ENCODE measurements at regions not wholly inside any gene's neighbourhood (a gene's known extent, or its start where the extent isn't known, plus 50 kb on each side); places are given as distances from the start of the nearest gene placed in this dataset.
"Not testable (repeated sequence)": the region's sequence is repeated elsewhere in the genome, so short reads cannot be mapped to it uniquely, and the experiment has no call there.

DNA sequence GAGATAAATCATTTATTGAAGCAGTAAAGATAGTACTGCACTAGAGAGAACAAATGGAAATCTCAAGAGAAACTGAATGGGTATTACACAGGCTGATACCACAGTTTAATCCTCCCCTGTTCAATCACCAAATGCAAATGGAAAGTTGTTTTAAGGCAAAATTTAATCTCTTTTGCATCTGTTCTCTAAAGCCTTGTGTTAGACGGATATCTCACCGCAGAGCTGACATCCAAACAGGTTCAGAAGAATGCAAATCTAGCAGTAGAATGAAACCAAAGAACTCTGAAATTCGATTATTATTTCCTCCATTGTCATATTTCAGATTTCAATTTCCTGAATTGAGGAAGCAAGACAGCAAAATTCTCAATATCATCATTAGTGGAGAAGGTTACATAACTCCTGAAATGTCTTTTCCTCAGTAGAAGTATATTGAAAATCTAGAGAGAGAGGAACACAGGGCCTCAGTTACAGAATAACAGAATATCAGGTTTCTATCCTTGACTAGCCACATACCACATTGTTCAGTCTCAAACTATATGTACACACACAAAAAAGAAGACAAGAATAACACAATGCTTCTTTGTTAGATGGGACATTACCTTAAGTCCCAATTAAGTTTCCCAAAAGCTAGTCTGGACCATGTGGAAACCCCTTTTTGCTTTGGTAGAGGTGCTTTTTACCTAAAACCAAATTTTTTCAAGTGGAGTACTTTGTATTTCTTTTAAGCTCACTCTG lies 94.1 kb upstream of the BANK1 start:
- Histone ChIP-seq H3K79me2 (ENCODE audit: control insufficient read depth, low read length) (no peaks in the 10 kb centered on the region), H3K27me3 (ENCODE audit: control insufficient read depth, low read length) (no peaks in the 10 kb centered on the region), H3K9me2 (replicated peaks; ENCODE audit: control insufficient read depth, low read length) (no peaks in the 10 kb centered on the region), H4K20me1 (ENCODE audit: control insufficient read depth, insufficient read depth, low read depth, low read length) (no peaks in the 10 kb centered on the region), H3K36me3 (ENCODE audit: control insufficient read depth, low read length) (no peaks in the 10 kb centered on the region), H3K4me1 (ENCODE audit: control insufficient read depth, low read length) (peaks cover 71% of the 10 kb centered on the region), H3K9me3 (ENCODE audit: control insufficient read depth, insufficient read depth, low read length) (no peaks in the 10 kb centered on the region), H3K4me2 (ENCODE audit: low read length) (peak overlapping the region; percentile 39), H3K27ac (ENCODE audit: low read depth, low read length) (peak overlapping the region; percentile 32), H3K4me3 (ENCODE audit: low read length) (no peak overlapping the region), H3F3A (ENCODE audit: control insufficient read depth, insufficient read depth) (0 out of 2 replicates have a peak, but pooled peaks cover 2% of the 10 kb centered on the region)
- TF ChIP-seq CTCF (IDR thresholded peaks at IDR 0.05; ENCODE audit: low read depth, low read length, poor library complexity, severe bottlenecking) (no peak), EZH2phosphoT487 (IDR thresholded peaks at IDR 0.05; ENCODE audit: borderline replicate concordance, low read length) (no peak)

GRCh38 chr4:101695176-101695575 lies 95.4 kb upstream of the BANK1 start:
- no peaks in the 10 kb centered on the region for H3K79me2 ChIP-seq (ENCODE audit: control insufficient read depth, low read length)
- no peak overlapping the region for H3K27ac ChIP-seq (ENCODE audit: low read depth, low read length)
- 0 out of 2 replicates have a peak, but pooled peaks cover 2% of the 10 kb centered on the region for H3F3A ChIP-seq (ENCODE audit: control insufficient read depth, insufficient read depth)
- H3K4me1 ChIP-seq (ENCODE audit: control insufficient read depth, low read length): peaks cover 68% of the 10 kb centered on the region
- no peak overlapping the region for H3K4me3 ChIP-seq (ENCODE audit: low read length)
- no peaks in the 10 kb centered on the region for H3K27me3 ChIP-seq (ENCODE audit: control insufficient read depth, low read length)
- no peaks in the 10 kb centered on the region for H3K36me3 ChIP-seq (ENCODE audit: control insufficient read depth, low read length)
- peak overlapping the region; percentile 44; the same call in 1 of the 2 replicates for H3K4me2 ChIP-seq (ENCODE audit: low read length)
- TF ChIP-seq EZH2phosphoT487 (IDR thresholded peaks at IDR 0.05; ENCODE audit: borderline replicate concordance, low read length) (no peak), CTCF (IDR thresholded peaks at IDR 0.05; ENCODE audit: low read depth, low read length, poor library complexity, severe bottlenecking) (no peak)
- H3K9me3 ChIP-seq (ENCODE audit: control insufficient read depth, insufficient read depth, low read length): no peaks in the 10 kb centered on the region
- H3K9me2 ChIP-seq (replicated peaks; ENCODE audit: control insufficient read depth, low read length): no peaks in the 10 kb centered on the region
- no peaks in the 10 kb centered on the region for H4K20me1 ChIP-seq (ENCODE audit: control insufficient read depth, insufficient read depth, low read depth, low read length)

- not testable (repeated sequence) for H4K20me1 ChIP-seq (ENCODE audit: control insufficient read depth, insufficient read depth, low read depth, low read length); H3K36me3 ChIP-seq (ENCODE audit: control insufficient read depth, low read length); H3K27me3 ChIP-seq (ENCODE audit: control insufficient read depth, low read length); H3F3A ChIP-seq (ENCODE audit: control insufficient read depth, insufficient read depth); H3K9me2 ChIP-seq (replicated peaks; ENCODE audit: control insufficient read depth, low read length); H3K9me3 ChIP-seq (ENCODE audit: control insufficient read depth, insufficient read depth, low read length); H3K79me2 ChIP-seq (ENCODE audit: control insufficient read depth, low read length)
- H3K4me3 ChIP-seq (ENCODE audit: low read length): peak overlapping the region; percentile 30
- peak overlapping the region; percentile 44 for H3K4me2 ChIP-seq (ENCODE audit: low read length)
- peaks cover 60% of the 10 kb centered on the region for H3K4me1 ChIP-seq (ENCODE audit: control insufficient read depth, low read length)
- H3K27ac ChIP-seq (ENCODE audit: low read depth, low read length): peak overlapping the region; percentile 11
Observed at GRCh38 chr4:101694403-101694802, 96.1 kb upstream of the BANK1 start.

- no peaks in the 10 kb centered on the region for H3K27me3 ChIP-seq (ENCODE audit: control insufficient read depth, low read length)
- H3K27ac ChIP-seq (ENCODE audit: low read depth, low read length): peak overlapping the region; percentile 11
- TF ChIP-seq EZH2phosphoT487 (IDR thresholded peaks at IDR 0.05; ENCODE audit: borderline replicate concordance, low read length) (no peak), CTCF (IDR thresholded peaks at IDR 0.05; ENCODE audit: low read depth, low read length, poor library complexity, severe bottlenecking) (no peak)
- H3K9me2 ChIP-seq (replicated peaks; ENCODE audit: control insufficient read depth, low read length): no peaks in the 10 kb centered on the region
- H3K79me2 ChIP-seq (ENCODE audit: control insufficient read depth, low read length): no peaks in the 10 kb centered on the region
- H3K36me3 ChIP-seq (ENCODE audit: control insufficient read depth, low read length): no peaks in the 10 kb centered on the region
- H3K4me3 ChIP-seq (ENCODE audit: low read length): peak overlapping the region; percentile 30
- H3K4me2 ChIP-seq (ENCODE audit: low read length): peak overlapping the region; percentile 44
- H3K4me1 ChIP-seq (ENCODE audit: control insufficient read depth, low read length): peaks cover 56% of the 10 kb centered on the region
- H4K20me1 ChIP-seq (ENCODE audit: control insufficient read depth, insufficient read depth, low read depth, low read length): no peaks in the 10 kb centered on the region
- H3F3A ChIP-seq (ENCODE audit: control insufficient read depth, insufficient read depth): no peaks in the 10 kb centered on the region
- no peaks in the 10 kb centered on the region for H3K9me3 ChIP-seq (ENCODE audit: control insufficient read depth, insufficient read depth, low read length)
Observed at GRCh38 chr4:101693842-101694398, 96.6 kb upstream of the BANK1 start.
